B cell (primary cell): ENCODE measurements at regions not wholly inside any gene's neighbourhood (a gene's known extent, or its start where the extent isn't known, plus 50 kb on each side); places are given as distances from the start of the nearest gene placed in this dataset.

Experiments
- ATAC-seq: fragments of 200-7000 bp; cut with Tn5 transposase; one replicate; pipeline ENCODE4 v1.10.0; 2021; ENCODE audit warnings: low read depth, mild to moderate bottlenecking, moderate number of reproducible peaks, moderate library complexity
- CTCF ChIA-PET: fragments of 350-600 bp; sonication (Branson Sonifier 250); formaldehyde crosslinking; loops from one replicate; lab custom pipeline; 2021; ENCODE audit warnings: antibody characterized with exemption, inconsistent platforms; lab: Charles Lee
- POLR2A ChIA-PET: fragments of 350-600 bp; sonication (Branson Sonifier 250); formaldehyde crosslinking; loops from one replicate; lab custom pipeline; 2021; ENCODE audit warnings: antibody characterized with exemption; lab: Charles Lee
- DNase-seq: peaks from one replicate; pipeline ENCODE4 v3.0.0; 2013
- H2AFZ ChIP-seq: 2 replicates; pipeline ENCODE4 v1.6.1; 2012; ENCODE audit warnings: mild to moderate bottlenecking, low read depth, low read length; ENCODE audit not compliant: insufficient read depth, poor library complexity, severe bottlenecking
- H3K27ac ChIP-seq, 2 donors: 1 replicate in 1 of 2; 2 replicates in 1 of 2; pipeline ENCODE4 v1.5.1; 2012 to 2013; ENCODE audit warnings: low read length in 2 of 2, mild to moderate bottlenecking in 2 of 2, moderate library complexity in 1 of 2
- H3K27me3 ChIP-seq, 4 experiments: fragments of 200-600 bp in 1 of 4; sonication (generic) in 1 of 4; replicated peaks in 1 of 4; 1 replicate in 2 of 4; 2 replicates in 2 of 4; pipeline versions ENCODE4 v1.6.1 to v1.7.0; 2013 to 2016; ENCODE audit warnings: low read length in 3 of 4, mild to moderate bottlenecking in 2 of 4, mixed read lengths in 1 of 4, moderate library complexity in 1 of 4; ENCODE audit not compliant: insufficient read depth in 4 of 4, control insufficient read depth in 3 of 4; ENCODE audit errors: control extremely low read depth in 1 of 4
- H3K36me3 ChIP-seq, 2 experiments: replicated peaks in 1 of 2; 1 replicate in 1 of 2; 2 replicates in 1 of 2; pipeline versions ENCODE4 v1.6.1 to v1.7.1; 2013; ENCODE audit warnings: low read length in 1 of 2; ENCODE audit not compliant: insufficient read depth in 2 of 2, control insufficient read depth in 1 of 2; ENCODE audit errors: control extremely low read depth in 1 of 2, extremely low read depth in 1 of 2
- H3K4me1 ChIP-seq, 2 donors: fragments of 200-600 bp in 1 of 2; sonication (generic) in 1 of 2; 1 replicate in 1 of 2; 2 replicates in 1 of 2; pipeline versions ENCODE4 v1.5.1 to v1.6.1; 2013 to 2017; ENCODE audit warnings: low read length in 2 of 2; ENCODE audit not compliant: control insufficient read depth in 2 of 2, insufficient read depth in 2 of 2
- H3K4me2 ChIP-seq: replicated peaks from 2 replicates; pipeline ENCODE3; 2012; ENCODE audit warnings: mild to moderate bottlenecking, low read depth, low read length; ENCODE audit not compliant: poor library complexity, severe bottlenecking
- H3K4me3 ChIP-seq, 5 experiments: fragments of 200-600 bp in 1 of 5; sonication (generic) in 1 of 5; 1 replicate in 3 of 5; 2 replicates in 2 of 5; pipeline versions ENCODE4 v1.5.1 to v1.7.0; 2011 to 2016; ENCODE audit warnings: low read length in 4 of 5, mild to moderate bottlenecking in 4 of 5, low read depth in 2 of 5, control low read depth in 1 of 5, moderate library complexity in 1 of 5; ENCODE audit not compliant: insufficient read depth in 1 of 5; ENCODE audit errors: control extremely low read depth in 1 of 5, extremely low read depth in 1 of 5
- H3K79me2 ChIP-seq: fragments of 200-600 bp; sonication (generic); one replicate; pipeline ENCODE4 v1.6.0; 2016; ENCODE audit warnings: low read length; ENCODE audit not compliant: control insufficient read depth, insufficient read depth
- H3K9ac ChIP-seq: fragments of 200-600 bp; sonication (generic); 2 replicates; pipeline ENCODE4 v1.6.1; 2017; ENCODE audit warnings: mild to moderate bottlenecking, low read length, moderate library complexity
- H3K9me3 ChIP-seq, 3 donors: one replicate each; pipeline versions ENCODE4 v1.6.1 to v1.7.1; 2013; ENCODE audit warnings: low read length in 2 of 3; ENCODE audit not compliant: control insufficient read depth in 2 of 3, insufficient read depth in 1 of 3; ENCODE audit errors: control extremely low read depth in 1 of 3
- H4K20me1 ChIP-seq: 2 replicates; pipeline ENCODE4 v1.6.0; 2012; ENCODE audit warnings: mild to moderate bottlenecking, low read length; ENCODE audit not compliant: insufficient read depth, control insufficient read depth, poor library complexity, severe bottlenecking
- H3K27ac Mint-ChIP-seq: one replicate; pipeline ENCODE4 v1.8.0; 2021; ENCODE audit warnings: mixed read lengths
- H3K27me3 Mint-ChIP-seq: one replicate; pipeline ENCODE4 v1.8.0; 2021; ENCODE audit warnings: mixed read lengths
- H3K4me1 Mint-ChIP-seq: one replicate; pipeline ENCODE4 v1.8.0; 2021; ENCODE audit warnings: mixed read lengths
- H3K4me3 Mint-ChIP-seq: one replicate; pipeline ENCODE4 v1.8.0; 2021; ENCODE audit warnings: mixed read lengths
- H3K9me3 Mint-ChIP-seq: one replicate; pipeline ENCODE4 v1.8.0; 2022; ENCODE audit warnings: mixed read lengths; ENCODE audit not compliant: insufficient read depth
- CTCF ChIP-seq: fragments of 200-600 bp; IDR thresholded peaks from one replicate; pipeline ENCODE4 v1.8.0; 2022; ENCODE audit warnings: antibody characterized with exemption, mild to moderate bottlenecking
- EZH2 ChIP-seq: IDR thresholded peaks from 2 replicates; pipeline ENCODE4 v1.6.1; 2012; ENCODE audit warnings: borderline replicate concordance, low read depth, mild to moderate bottlenecking, moderate library complexity, low read length; ENCODE audit not compliant: insufficient read depth, poor library complexity, severe bottlenecking
- WGBS: methylation state at CpG from one replicate; pipeline ENCODE4 v1.1.5; 2013; ENCODE audit warnings: missing lambda C conversion rate; ENCODE audit not compliant: insufficient coverage; 5-methylcytosine and 5-hydroxymethylcytosine counted together
- intact Hi-C: fragments of 100-400 bp; cut with micrococcal nuclease; formaldehyde crosslinking; loops from one replicate; pipeline ENCODE4 v1.10.0; 2022

DNA sequence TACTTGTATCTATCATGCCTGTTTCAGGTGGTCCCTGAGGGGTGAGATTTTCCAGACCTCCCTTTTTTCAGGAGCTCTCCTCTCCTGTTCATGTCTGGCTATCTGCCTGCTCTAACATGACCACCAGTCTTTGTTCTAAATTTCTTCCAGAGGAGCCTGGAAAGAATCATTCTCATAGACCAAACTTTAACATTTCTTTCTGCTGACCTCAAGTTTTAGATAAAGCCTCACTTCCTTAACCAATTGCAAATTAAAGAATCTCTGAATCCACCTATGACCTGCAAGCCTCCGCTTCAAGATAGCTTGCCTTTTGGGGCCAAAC is 97.6 kb downstream of the TEX51 start:
- TF ChIP-seq EZH2 (no peak), CTCF (no peak)
- Histone ChIP-seq H2AFZ (no peak overlapping the region), H3K4me1 (no peaks in the 10 kb centered on the region), H4K20me1 (no peaks in the 10 kb centered on the region), H3K9me3 (no peaks in the 10 kb centered on the region), H3K4me3 (no peak overlapping the region), H3K79me2 (no peaks in the 10 kb centered on the region), H3K27me3 (peaks cover 0 to 13% (median 2%) of the 10 kb centered on the region in 4 experiments), H3K9ac (no peak overlapping the region), H3K27ac (no peak overlapping the region), H3K4me2 (no peak overlapping the region), H3K36me3 (no peaks in the 10 kb centered on the region)
- peaks cover 21% of the 10 kb centered on the region for H3K27me3 Mint-ChIP-seq
- DNase-seq (no peak), ATAC-seq (no peak)
- H3K9me3 Mint-ChIP-seq: no peaks in the 10 kb centered on the region
- H3K4me1 Mint-ChIP-seq: no peaks in the 10 kb centered on the region
- ChIA-PET CTCF (no interaction called here), POLR2A (no interaction called here)
- no peak overlapping the region for H3K4me3 Mint-ChIP-seq
- WGBS: 93% methylated on average over 1 of the region's 1 CpG
- H3K27ac Mint-ChIP-seq: no peak overlapping the region
- intact Hi-C loops: no loop called here
